HEK293 (cell line): ENCODE measurements at regions not wholly inside any gene's neighbourhood (a gene's known extent, or its start where the extent isn't known, plus 50 kb on each side); places are given as distances from the start of the nearest gene placed in this dataset.

Experiments
- CTCF ChIA-PET: fragments of 350-600 bp; formaldehyde crosslinking; extraction: SDS; loops from one replicate; lab custom pipeline; 2021; ENCODE audit warnings: antibody characterized with exemption; lab: Yijun Ruan, JAX
- POLR2A ChIA-PET: fragments of 300-600 bp; formaldehyde crosslinking; extraction: SDS; loops from one replicate; lab custom pipeline; 2020; ENCODE audit warnings: antibody characterized with exemption, inconsistent platforms; lab: Yijun Ruan, JAX
- H3K27ac ChIP-seq: fragments of 200-500 bp; sonication (Bioruptor generic); 2 replicates; pipeline ENCODE4 v1.5.1; 2014; ENCODE audit warnings: low read depth, low read length, control low read depth, inconsistent platforms; ENCODE audit errors: extremely low read depth
- H3K36me3 ChIP-seq, 2 experiments: fragments of 200-500 bp in 1 of 2; sonication (Bioruptor generic) in 1 of 2; 1 replicate in 1 of 2; 2 replicates in 1 of 2; pipeline ENCODE4 v1.5.1; 2014 to 2017; ENCODE audit warnings: inconsistent platforms in 2 of 2, low read length in 2 of 2; ENCODE audit not compliant: control insufficient read depth in 2 of 2, insufficient read depth in 1 of 2
- H3K4me1 ChIP-seq: fragments of 200-500 bp; sonication (Bioruptor generic); 2 replicates; pipeline ENCODE4 v1.5.1; 2014; ENCODE audit warnings: mild to moderate bottlenecking, low read length, inconsistent platforms; ENCODE audit not compliant: control insufficient read depth, insufficient read depth
- H3K4me3 ChIP-seq: 2 replicates; pipeline ENCODE4 v1.5.1; 2011; ENCODE audit warnings: low read depth, mild to moderate bottlenecking, control low read depth, low read length, moderate library complexity
- H3K9me3 ChIP-seq: fragments of 200-500 bp; sonication (Bioruptor generic); 2 replicates; pipeline ENCODE4 v1.5.1; 2014; ENCODE audit warnings: low read depth, low read length, inconsistent platforms; ENCODE audit not compliant: control insufficient read depth, insufficient read depth
- GLIS2 ChIP-seq: fragments of 450-650 bp; formaldehyde crosslinking; IDR thresholded peaks from 2 replicates; pipeline ENCODE4 v1.5.1; 2016; ENCODE audit warnings: missing biosample characterization, missing genetic modification characterization
- HOXD13 ChIP-seq: sonication (generic); formaldehyde crosslinking; IDR thresholded peaks from 2 replicates; pipeline ENCODE4 v1.8.0; 2022; ENCODE audit warnings: missing genetic modification reagents, borderline replicate concordance
- SCRT2 ChIP-seq: fragments of 450-650 bp; formaldehyde crosslinking; IDR thresholded peaks from 2 replicates; pipeline ENCODE4 v1.5.1; 2016; ENCODE audit warnings: missing biosample characterization, missing genetic modification characterization
- ZNF132 ChIP-seq: fragments of 450-650 bp; formaldehyde crosslinking; IDR thresholded peaks from 2 replicates; pipeline ENCODE4 v1.5.1; 2017; ENCODE audit warnings: missing biosample characterization, missing genetic modification characterization, borderline replicate concordance
- ZNF138 ChIP-seq: fragments of 450-650 bp; formaldehyde crosslinking; IDR thresholded peaks from 2 replicates; pipeline ENCODE4 v1.5.1; 2016; ENCODE audit warnings: missing biosample characterization, missing genetic modification characterization, borderline replicate concordance
- ZNF184 ChIP-seq: fragments of 450-650 bp; IDR thresholded peaks from 2 replicates; pipeline ENCODE4 v1.5.1; 2018; ENCODE audit warnings: missing biosample characterization, mild to moderate bottlenecking, missing genetic modification characterization
- ZNF221 ChIP-seq: fragments of 450-650 bp; formaldehyde crosslinking; IDR thresholded peaks from 2 replicates; pipeline ENCODE4 v1.5.1; 2017; ENCODE audit warnings: missing biosample characterization, missing genetic modification characterization, borderline replicate concordance
- ZNF23 ChIP-seq: fragments of 450-650 bp; formaldehyde crosslinking; IDR thresholded peaks from 2 replicates; pipeline ENCODE4 v1.5.1; 2016; ENCODE audit warnings: missing biosample characterization, missing genetic modification characterization, borderline replicate concordance
- ZNF24 ChIP-seq: fragments of 450-650 bp; formaldehyde crosslinking; IDR thresholded peaks from 2 replicates; pipeline ENCODE4 v1.5.1; 2016; ENCODE audit warnings: missing biosample characterization, missing genetic modification characterization
- ZNF266 ChIP-seq: fragments of 450-650 bp; formaldehyde crosslinking; IDR thresholded peaks from 2 replicates; pipeline ENCODE4 v1.5.1; 2016; ENCODE audit warnings: missing biosample characterization, missing genetic modification characterization, low read depth
- ZNF341 ChIP-seq: fragments of 450-650 bp; formaldehyde crosslinking; IDR thresholded peaks from 2 replicates; pipeline ENCODE4; 2016; ENCODE audit warnings: low read depth, missing biosample characterization, missing genetic modification characterization
- ZNF37A ChIP-seq: fragments of 450-650 bp; IDR thresholded peaks from 2 replicates; pipeline ENCODE4 v1.5.1; 2018; ENCODE audit warnings: missing biosample characterization, missing genetic modification characterization
- ZNF596 ChIP-seq: fragments of 450-650 bp; IDR thresholded peaks from 2 replicates; pipeline ENCODE4 v1.5.0; 2018; ENCODE audit warnings: missing biosample characterization, mild to moderate bottlenecking, missing genetic modification characterization, moderate library complexity
- ZNF701 ChIP-seq: fragments of 450-650 bp; formaldehyde crosslinking; IDR thresholded peaks from 2 replicates; pipeline ENCODE4 v1.5.1; 2016; ENCODE audit warnings: missing biosample characterization, missing genetic modification characterization
- ZNF707 ChIP-seq: fragments of 450-650 bp; formaldehyde crosslinking; IDR thresholded peaks from 2 replicates; pipeline ENCODE4 v1.5.1; 2016; ENCODE audit warnings: missing biosample characterization, missing genetic modification characterization
- ZNF747 ChIP-seq: fragments of 450-650 bp; formaldehyde crosslinking; IDR thresholded peaks from 2 replicates; pipeline ENCODE4 v1.5.1; 2016; ENCODE audit warnings: missing biosample characterization, missing genetic modification characterization
- ZNF843 ChIP-seq: fragments of 450-650 bp; formaldehyde crosslinking; IDR thresholded peaks from 2 replicates; pipeline ENCODE4 v1.5.1; 2016; ENCODE audit warnings: missing biosample characterization, missing genetic modification characterization
- ZSCAN30 ChIP-seq: fragments of 450-650 bp; IDR thresholded peaks from 2 replicates; pipeline ENCODE4 v1.5.1; 2018; ENCODE audit warnings: missing biosample characterization, mild to moderate bottlenecking, missing genetic modification characterization, moderate library complexity
- TF ChIP-seq, protein P1 (sequence below): fragments of 450-650 bp; formaldehyde crosslinking; IDR thresholded peaks from 2 replicates; pipeline ENCODE4 v1.5.1; 2016; ENCODE audit warnings: missing biosample characterization, missing genetic modification characterization
- TF ChIP-seq, protein P2 (sequence below): fragments of 450-650 bp; formaldehyde crosslinking; IDR thresholded peaks from 2 replicates; pipeline ENCODE4 v1.5.1; 2017; ENCODE audit warnings: missing biosample characterization, missing genetic modification characterization

DNA sequence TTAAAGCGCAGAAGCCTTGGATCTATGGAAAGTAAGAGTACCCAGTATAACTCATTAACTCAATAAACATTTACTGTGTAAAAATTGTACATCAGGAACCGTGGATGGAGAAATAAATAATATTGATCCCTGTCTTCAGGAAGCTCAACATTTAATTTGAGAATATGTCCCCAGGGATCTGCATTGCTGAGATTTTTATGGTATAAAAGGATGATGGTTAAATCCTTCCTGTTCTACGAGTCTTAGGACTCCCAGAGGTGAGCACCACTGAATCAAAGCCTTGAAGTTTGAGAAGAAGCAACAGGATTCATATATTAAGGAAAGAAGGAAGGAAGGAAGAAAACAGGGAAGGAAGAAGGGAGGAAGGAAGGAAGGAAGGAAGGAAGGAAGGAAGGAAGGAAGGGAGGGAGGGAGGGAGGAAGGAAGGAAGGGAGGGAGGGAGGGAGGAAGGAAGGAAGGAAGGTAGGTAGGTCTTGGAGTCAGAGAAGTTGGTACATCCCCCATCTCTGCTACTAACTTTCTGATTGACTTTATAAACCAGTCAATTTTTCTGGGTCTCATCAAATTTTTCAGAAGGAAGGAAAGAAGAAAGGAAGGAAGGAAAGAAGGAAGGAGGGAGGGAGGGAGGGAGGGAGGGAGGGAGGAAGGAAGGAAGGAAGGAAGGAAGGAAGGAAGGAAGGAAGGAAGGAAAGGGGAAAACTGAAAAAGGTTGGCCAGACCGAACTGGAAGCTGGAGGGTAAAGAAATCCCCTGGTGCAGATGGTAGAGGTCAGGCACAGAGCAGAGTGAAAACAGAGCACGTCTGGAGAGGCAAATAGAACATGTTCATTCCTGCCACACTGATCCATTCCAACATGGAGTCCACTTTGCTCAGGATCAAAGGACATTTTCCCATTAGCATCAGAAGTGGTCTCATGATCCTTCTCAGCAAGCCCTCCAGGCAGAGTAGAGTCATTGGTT, 422.2 kb upstream of the CDH11 start:
- Histone ChIP-seq H3K9me3 (no peaks in the 10 kb centered on the region), H3K36me3 (no peaks in the 10 kb centered on the region), H3K4me1 (no peaks in the 10 kb centered on the region), H3K4me3 (no peak overlapping the region), H3K27ac (no peak overlapping the region)
- ChIA-PET POLR2A (no interaction called here), CTCF (interaction anchor here (0.6 to 1.0 kb wide), 2 partner anchors 33 to 702 kb away, joined by 3 read pairs; no protein-coding TSS in a partner anchor)
- no peak for TF ChIP-seq ZSCAN30 (tag by site-specific recombination)
- no peak for TF ChIP-seq ZNF596 (tag by site-specific recombination)
- TF ChIP-seq ZNF221: no peak
- no peak for TF ChIP-seq ZNF37A (tag by site-specific recombination)
- no peak for TF ChIP-seq ZNF184 (tag by site-specific recombination)
- no peak for TF ChIP-seq ZNF747 (tag by site-specific recombination)
- TF ChIP-seq, protein P1, sequence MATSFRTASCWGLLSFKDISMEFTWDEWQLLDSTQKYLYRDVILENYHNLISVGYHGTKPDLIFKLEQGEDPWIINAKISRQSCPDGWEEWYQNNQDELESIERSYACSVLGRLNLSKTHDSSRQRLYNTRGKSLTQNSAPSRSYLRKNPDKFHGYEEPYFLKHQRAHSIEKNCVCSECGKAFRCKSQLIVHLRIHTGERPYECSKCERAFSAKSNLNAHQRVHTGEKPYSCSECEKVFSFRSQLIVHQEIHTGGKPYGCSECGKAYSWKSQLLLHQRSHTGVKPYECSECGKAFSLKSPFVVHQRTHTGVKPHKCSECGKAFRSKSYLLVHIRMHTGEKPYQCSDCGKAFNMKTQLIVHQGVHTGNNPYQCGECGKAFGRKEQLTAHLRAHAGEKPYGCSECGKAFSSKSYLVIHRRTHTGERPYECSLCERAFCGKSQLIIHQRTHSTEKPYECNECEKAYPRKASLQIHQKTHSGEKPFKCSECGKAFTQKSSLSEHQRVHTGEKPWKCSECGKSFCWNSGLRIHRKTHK (tag by site-specific recombination): no peak
- TF ChIP-seq GLIS2 (tag by site-specific recombination): no peak
- TF ChIP-seq ZNF266: no peak

- no peaks in the 10 kb centered on the region for H3K9me3 ChIP-seq
- no peak overlapping the region for H3K4me3 ChIP-seq
- no peak for TF ChIP-seq ZNF24 (tag by site-specific recombination)
- no peak for TF ChIP-seq SCRT2 (tag by site-specific recombination)
- TF ChIP-seq ZNF707: no peak
- no peak for TF ChIP-seq ZNF843
- TF ChIP-seq ZNF266: no peak
- TF ChIP-seq ZNF132 (tag by site-specific recombination): no peak
- no peak for TF ChIP-seq ZNF138 (tag by site-specific recombination)
- no peak for TF ChIP-seq HOXD13 (CRISPR knock-in tag)
- TF ChIP-seq ZNF701 (tag by site-specific recombination): no peak
- TF ChIP-seq, protein P2, sequence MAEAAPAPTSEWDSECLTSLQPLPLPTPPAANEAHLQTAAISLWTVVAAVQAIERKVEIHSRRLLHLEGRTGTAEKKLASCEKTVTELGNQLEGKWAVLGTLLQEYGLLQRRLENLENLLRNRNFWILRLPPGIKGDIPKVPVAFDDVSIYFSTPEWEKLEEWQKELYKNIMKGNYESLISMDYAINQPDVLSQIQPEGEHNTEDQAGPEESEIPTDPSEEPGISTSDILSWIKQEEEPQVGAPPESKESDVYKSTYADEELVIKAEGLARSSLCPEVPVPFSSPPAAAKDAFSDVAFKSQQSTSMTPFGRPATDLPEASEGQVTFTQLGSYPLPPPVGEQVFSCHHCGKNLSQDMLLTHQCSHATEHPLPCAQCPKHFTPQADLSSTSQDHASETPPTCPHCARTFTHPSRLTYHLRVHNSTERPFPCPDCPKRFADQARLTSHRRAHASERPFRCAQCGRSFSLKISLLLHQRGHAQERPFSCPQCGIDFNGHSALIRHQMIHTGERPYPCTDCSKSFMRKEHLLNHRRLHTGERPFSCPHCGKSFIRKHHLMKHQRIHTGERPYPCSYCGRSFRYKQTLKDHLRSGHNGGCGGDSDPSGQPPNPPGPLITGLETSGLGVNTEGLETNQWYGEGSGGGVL: no peak
- no peak for TF ChIP-seq ZNF23 (tag by site-specific recombination)
- no peak overlapping the region for H3K27ac ChIP-seq
- ChIA-PET CTCF (no interaction called here), POLR2A (no interaction called here)
- H3K36me3 ChIP-seq: no peaks in the 10 kb centered on the region
- H3K4me1 ChIP-seq: no peaks in the 10 kb centered on the region
Measured at GRCh38 chr16:65541646-65542045, 419.8 kb upstream of the CDH11 start.

DNA sequence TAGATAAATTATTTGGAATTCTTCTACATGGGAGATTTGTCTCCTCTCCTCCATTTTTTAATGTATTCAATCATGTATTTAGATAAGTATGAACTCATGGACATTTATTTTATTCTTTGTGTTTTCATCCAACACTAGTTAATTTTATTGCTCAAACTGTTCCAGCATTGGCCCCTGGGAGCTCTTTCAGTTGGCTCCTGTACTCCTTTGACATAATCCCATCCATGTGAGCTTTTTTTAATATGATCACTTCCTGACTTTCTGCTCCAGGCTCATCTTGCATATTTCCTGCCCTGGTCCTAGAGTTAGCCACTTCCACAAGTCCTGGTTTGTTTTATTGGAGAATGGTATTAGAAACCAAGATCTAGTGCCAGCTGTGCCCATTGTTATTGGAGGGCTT, 419.0 kb upstream of the CDH11 start:
- Histone ChIP-seq H3K4me1 (no peaks in the 10 kb centered on the region), H3K9me3 (no peaks in the 10 kb centered on the region), H3K4me3 (no peak overlapping the region), H3K27ac (no peak overlapping the region), H3K36me3 (no peaks in the 10 kb centered on the region)
- ChIA-PET CTCF (no interaction called here), POLR2A (no interaction called here)
- no peak for TF ChIP-seq ZNF341
